ENCODE measurements at regions not wholly inside any gene's neighbourhood (a gene's known extent, or its start where the extent isn't known, plus 50 kb on each side); places are given as distances from the start of the nearest gene placed in this dataset.

DNA sequence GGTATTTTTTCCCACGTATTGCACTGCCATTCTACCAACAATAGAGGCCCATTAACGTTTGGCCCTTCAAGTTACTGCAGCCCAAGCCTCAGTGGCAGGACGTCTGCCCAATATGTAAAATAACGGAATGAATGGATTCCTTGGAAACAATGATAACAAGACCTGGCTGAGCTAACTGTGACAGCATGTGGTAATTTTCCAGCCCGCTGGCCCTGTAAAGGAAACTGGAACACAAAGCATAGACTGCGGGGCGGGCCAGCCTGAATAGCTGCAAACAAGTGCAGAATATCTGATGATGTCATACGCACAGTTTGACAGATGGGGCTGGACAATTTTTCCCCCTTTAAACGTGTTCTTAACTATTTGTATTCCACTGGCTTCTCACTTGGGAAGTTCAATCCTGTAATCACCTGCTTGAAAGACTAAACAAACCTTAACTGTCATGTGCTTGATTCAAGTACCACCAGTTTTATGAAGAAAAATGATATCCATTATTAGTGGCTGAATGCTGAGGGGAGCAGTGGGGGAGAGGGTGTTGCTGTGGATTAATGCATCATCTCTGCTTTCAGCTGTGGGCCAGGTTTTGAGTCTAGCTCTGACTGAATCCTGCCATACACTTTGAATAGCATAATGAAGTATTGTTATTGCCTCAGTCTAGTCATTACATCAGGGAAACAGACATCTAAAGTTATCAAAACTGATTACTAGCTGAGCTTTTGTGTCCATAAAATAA, 323.9 kb downstream of the TMEM161B start:
- TF ChIP-seq, protein P1, sequence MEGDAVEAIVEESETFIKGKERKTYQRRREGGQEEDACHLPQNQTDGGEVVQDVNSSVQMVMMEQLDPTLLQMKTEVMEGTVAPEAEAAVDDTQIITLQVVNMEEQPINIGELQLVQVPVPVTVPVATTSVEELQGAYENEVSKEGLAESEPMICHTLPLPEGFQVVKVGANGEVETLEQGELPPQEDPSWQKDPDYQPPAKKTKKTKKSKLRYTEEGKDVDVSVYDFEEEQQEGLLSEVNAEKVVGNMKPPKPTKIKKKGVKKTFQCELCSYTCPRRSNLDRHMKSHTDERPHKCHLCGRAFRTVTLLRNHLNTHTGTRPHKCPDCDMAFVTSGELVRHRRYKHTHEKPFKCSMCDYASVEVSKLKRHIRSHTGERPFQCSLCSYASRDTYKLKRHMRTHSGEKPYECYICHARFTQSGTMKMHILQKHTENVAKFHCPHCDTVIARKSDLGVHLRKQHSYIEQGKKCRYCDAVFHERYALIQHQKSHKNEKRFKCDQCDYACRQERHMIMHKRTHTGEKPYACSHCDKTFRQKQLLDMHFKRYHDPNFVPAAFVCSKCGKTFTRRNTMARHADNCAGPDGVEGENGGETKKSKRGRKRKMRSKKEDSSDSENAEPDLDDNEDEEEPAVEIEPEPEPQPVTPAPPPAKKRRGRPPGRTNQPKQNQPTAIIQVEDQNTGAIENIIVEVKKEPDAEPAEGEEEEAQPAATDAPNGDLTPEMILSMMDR (IDR thresholded peaks at IDR 0.05): no peak
- TF ChIP-seq POLR2AphosphoS5 (IDR thresholded peaks at IDR 0.05; ENCODE audit: low read depth, low read length) (no peak), TCF7L2 (IDR thresholded peaks at IDR 0.05; ENCODE audit: low read depth, low read length) (no peak), SIN3A (IDR thresholded peaks at IDR 0.05; ENCODE audit: borderline replicate concordance, insufficient read depth, low read depth, low read length) (no peak)
- TF ChIP-seq, protein P2, sequence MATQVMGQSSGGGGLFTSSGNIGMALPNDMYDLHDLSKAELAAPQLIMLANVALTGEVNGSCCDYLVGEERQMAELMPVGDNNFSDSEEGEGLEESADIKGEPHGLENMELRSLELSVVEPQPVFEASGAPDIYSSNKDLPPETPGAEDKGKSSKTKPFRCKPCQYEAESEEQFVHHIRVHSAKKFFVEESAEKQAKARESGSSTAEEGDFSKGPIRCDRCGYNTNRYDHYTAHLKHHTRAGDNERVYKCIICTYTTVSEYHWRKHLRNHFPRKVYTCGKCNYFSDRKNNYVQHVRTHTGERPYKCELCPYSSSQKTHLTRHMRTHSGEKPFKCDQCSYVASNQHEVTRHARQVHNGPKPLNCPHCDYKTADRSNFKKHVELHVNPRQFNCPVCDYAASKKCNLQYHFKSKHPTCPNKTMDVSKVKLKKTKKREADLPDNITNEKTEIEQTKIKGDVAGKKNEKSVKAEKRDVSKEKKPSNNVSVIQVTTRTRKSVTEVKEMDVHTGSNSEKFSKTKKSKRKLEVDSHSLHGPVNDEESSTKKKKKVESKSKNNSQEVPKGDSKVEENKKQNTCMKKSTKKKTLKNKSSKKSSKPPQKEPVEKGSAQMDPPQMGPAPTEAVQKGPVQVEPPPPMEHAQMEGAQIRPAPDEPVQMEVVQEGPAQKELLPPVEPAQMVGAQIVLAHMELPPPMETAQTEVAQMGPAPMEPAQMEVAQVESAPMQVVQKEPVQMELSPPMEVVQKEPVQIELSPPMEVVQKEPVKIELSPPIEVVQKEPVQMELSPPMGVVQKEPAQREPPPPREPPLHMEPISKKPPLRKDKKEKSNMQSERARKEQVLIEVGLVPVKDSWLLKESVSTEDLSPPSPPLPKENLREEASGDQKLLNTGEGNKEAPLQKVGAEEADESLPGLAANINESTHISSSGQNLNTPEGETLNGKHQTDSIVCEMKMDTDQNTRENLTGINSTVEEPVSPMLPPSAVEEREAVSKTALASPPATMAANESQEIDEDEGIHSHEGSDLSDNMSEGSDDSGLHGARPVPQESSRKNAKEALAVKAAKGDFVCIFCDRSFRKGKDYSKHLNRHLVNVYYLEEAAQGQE (IDR thresholded peaks at IDR 0.05; ENCODE audit: insufficient read depth in 1 of 2, low read depth in 2 of 2, low read length in 1 of 2): no peak

All from Panc1 (cell line).